PC-9 (cell line): ENCODE measurements at regions not wholly inside any gene's neighbourhood (a gene's known extent, or its start where the extent isn't known, plus 50 kb on each side); places are given as distances from the start of the nearest gene placed in this dataset.

Experiments
- CTCF ChIP-seq: fragments of 200-600 bp; sonication (generic); conservative IDR thresholded peaks from 2 replicates; pipeline ENCODE4 v1.6.1; 2017; ENCODE audit warnings: mixed run types, antibody characterized with exemption, mild to moderate bottlenecking, moderate library complexity
- EZH2 ChIP-seq: fragments of 200-600 bp; sonication (generic); IDR thresholded peaks from 2 replicates; pipeline ENCODE4 v1.8.0; 2017; ENCODE audit warnings: antibody characterized with exemption, low read depth

- no peak for TF ChIP-seq CTCF
- no peak for TF ChIP-seq EZH2
Measured at GRCh38 chr4:187378441-187378840, 617.1 kb upstream of the ZFP42 start.
